HEK293T (cell line): ENCODE measurements at regions not wholly inside any gene's neighbourhood (a gene's known extent, or its start where the extent isn't known, plus 50 kb on each side); places are given as distances from the start of the nearest gene placed in this dataset.
"Not testable (repeated sequence)": the region's sequence is repeated elsewhere in the genome, so short reads cannot be mapped to it uniquely, and the experiment has no call there.

ENCODE experiments used
- CTCF ChIA-PET: fragments of 350-600 bp; formaldehyde crosslinking; extraction: SDS; loops from one replicate; lab custom pipeline; 2021; ENCODE audit warnings: antibody characterized with exemption, inconsistent platforms; lab: Yijun Ruan, JAX
- POLR2A ChIA-PET: fragments of 350-600 bp; formaldehyde crosslinking; extraction: SDS; loops from one replicate; lab custom pipeline; 2020; ENCODE audit warnings: antibody characterized with exemption, inconsistent platforms; lab: Yijun Ruan, JAX
- DNase-seq: peaks from one replicate; pipeline ENCODE4 v3.0.0; 2012; ENCODE audit warnings: mixed read lengths; ENCODE audit errors: extremely low spot score
- ARNT ChIP-seq: fragments of 450-650 bp; IDR thresholded peaks from 2 replicates; pipeline ENCODE4 v1.6.1; 2017; ENCODE audit warnings: mild to moderate bottlenecking
- BHLHE40 ChIP-seq: fragments of 450-650 bp; IDR thresholded peaks from 2 replicates; pipeline ENCODE4 v1.6.1; 2016; ENCODE audit warnings: mild to moderate bottlenecking, moderate library complexity, borderline replicate concordance
- CTBP1 ChIP-seq: fragments of 450-650 bp; IDR thresholded peaks from 2 replicates; pipeline ENCODE4 v1.6.1; 2016; ENCODE audit warnings: borderline replicate concordance
- ELF4 ChIP-seq: fragments of 450-650 bp; IDR thresholded peaks from 2 replicates; pipeline ENCODE4 v1.6.1; 2017; ENCODE audit warnings: antibody characterized with exemption
- FOXA1 ChIP-seq: fragments of 450-650 bp; IDR thresholded peaks from 2 replicates; pipeline ENCODE4 v1.6.1; 2016; ENCODE audit warnings: mild to moderate bottlenecking
- FOXK2 ChIP-seq: fragments of 450-650 bp; IDR thresholded peaks from 2 replicates; pipeline ENCODE4 v1.6.1; 2016; ENCODE audit warnings: mild to moderate bottlenecking
- FOXM1 ChIP-seq: fragments of 450-650 bp; IDR thresholded peaks from 2 replicates; pipeline ENCODE4 v1.6.1; 2017; ENCODE audit warnings: mild to moderate bottlenecking, borderline replicate concordance
- HDGF ChIP-seq: fragments of 450-650 bp; IDR thresholded peaks from 2 replicates; pipeline ENCODE4 v1.6.1; 2017; ENCODE audit warnings: antibody characterized with exemption, borderline replicate concordance
- L3MBTL2 ChIP-seq: fragments of 450-650 bp; conservative IDR thresholded peaks from 2 replicates; pipeline ENCODE4 v1.6.1; 2016; ENCODE audit warnings: mild to moderate bottlenecking
- LEF1 ChIP-seq: fragments of 450-650 bp; IDR thresholded peaks from 2 replicates; pipeline ENCODE4 v1.6.1; 2017; ENCODE audit warnings: mild to moderate bottlenecking, borderline replicate concordance
- NFRKB ChIP-seq: fragments of 450-650 bp; IDR thresholded peaks from 2 replicates; pipeline ENCODE4 v1.6.1; 2016; ENCODE audit warnings: mild to moderate bottlenecking, moderate library complexity
- PKNOX1 ChIP-seq: fragments of 450-650 bp; IDR thresholded peaks from 2 replicates; pipeline ENCODE4 v1.6.1; 2016
- SP1 ChIP-seq: fragments of 450-650 bp; IDR thresholded peaks from 2 replicates; pipeline ENCODE4 v1.6.1; 2017
- SUZ12 ChIP-seq: fragments of 450-650 bp; IDR thresholded peaks from 2 replicates; pipeline ENCODE4 v1.6.1; 2016; ENCODE audit warnings: mild to moderate bottlenecking
- TARDBP ChIP-seq: fragments of 450-650 bp; IDR thresholded peaks from 2 replicates; pipeline ENCODE4 v1.6.1; 2016
- ZNF384 ChIP-seq: fragments of 450-650 bp; IDR thresholded peaks from 2 replicates; pipeline ENCODE4 v1.6.1; 2016

- DNase-seq = no peak
- POLR2A ChIA-PET = no interaction called here
- no peak for TF ChIP-seq ELF4
- CTCF ChIA-PET = no interaction called here
These were observed 487.1 kb downstream of the KCNT2 start for GRCh38 chr1:196121181-196121580.

GRCh38 chr1:196115646-196116045 lies 492.6 kb downstream of the KCNT2 start:
- no peak for TF ChIP-seq HDGF
- no peak for TF ChIP-seq SUZ12
- TF ChIP-seq SP1 = no peak
- TF ChIP-seq PKNOX1 = no peak
- no peak for TF ChIP-seq TARDBP
- TF ChIP-seq ARNT = no peak
- no peak for TF ChIP-seq FOXM1
- TF ChIP-seq L3MBTL2 = no peak
- no peak for TF ChIP-seq ELF4
- CTCF ChIA-PET = no interaction called here
- no peak for DNase-seq
- POLR2A ChIA-PET = no interaction called here

GRCh38 chr1:196114193-196114592 lies 494.0 kb downstream of the KCNT2 start:
- no peak for DNase-seq
- TF ChIP-seq FOXA1 (no peak), FOXK2 (no peak), ZNF384 (no peak), PKNOX1 (no peak)
- CTCF ChIA-PET = no interaction called here
- POLR2A ChIA-PET = no interaction called here

- CTCF ChIA-PET, POLR2A ChIA-PET, DNase-seq: not testable (repeated sequence)
These were observed 499.2 kb downstream of the KCNT2 start for GRCh38 chr1:196108990-196109389.

- CTCF ChIA-PET = no interaction called here
- no peak for TF ChIP-seq PKNOX1
- no peak for TF ChIP-seq SUZ12
- TF ChIP-seq FOXK2 = no peak
- TF ChIP-seq ELF4 = no peak
- no peak for TF ChIP-seq HDGF
- no peak for TF ChIP-seq ZNF384
- TF ChIP-seq CTBP1 = no peak
- no peak for TF ChIP-seq NFRKB
- TF ChIP-seq FOXA1 = no peak
- TF ChIP-seq TARDBP = no peak
- POLR2A ChIA-PET = no interaction called here
These were observed 502.3 kb downstream of the KCNT2 start for GRCh38 chr1:196105901-196106300.

GRCh38 chr1:196102826-196103225 lies 505.4 kb downstream of the KCNT2 start:
- ChIA-PET CTCF (no interaction called here), POLR2A (no interaction called here)
- no peak for DNase-seq
- TF ChIP-seq PKNOX1 = no peak
- no peak for TF ChIP-seq LEF1
- no peak for TF ChIP-seq SUZ12
- TF ChIP-seq ZNF384 = no peak
- no peak for TF ChIP-seq CTBP1
- no peak for TF ChIP-seq L3MBTL2
- no peak for TF ChIP-seq ELF4
- TF ChIP-seq SP1 = no peak
- TF ChIP-seq FOXM1 = no peak
- no peak for TF ChIP-seq FOXK2
- no peak for TF ChIP-seq NFRKB
- no peak for TF ChIP-seq HDGF
- no peak for TF ChIP-seq BHLHE40
- no peak for TF ChIP-seq FOXA1
- TF ChIP-seq TARDBP = no peak
- no peak for TF ChIP-seq ARNT

More at GRCh38 chr1:196105901-196106300, 502.3 kb downstream of the KCNT2 start:
- DNase-seq = no peak

GRCh38 chr1:196098000-196098399 lies 510.2 kb downstream of the KCNT2 start:
- no peak for DNase-seq
- ChIA-PET POLR2A (no interaction called here), CTCF (no interaction called here)
- no peak for TF ChIP-seq CTBP1
- TF ChIP-seq L3MBTL2 = no peak
- TF ChIP-seq SUZ12 = no peak
- TF ChIP-seq PKNOX1 = no peak
- TF ChIP-seq LEF1 = no peak
- TF ChIP-seq SP1 = no peak
- no peak for TF ChIP-seq BHLHE40
- TF ChIP-seq FOXA1 = no peak
- TF ChIP-seq ARNT = no peak
- TF ChIP-seq ELF4 = no peak
- TF ChIP-seq ZNF384 = no peak
- TF ChIP-seq NFRKB = no peak
- no peak for TF ChIP-seq FOXK2
